ENCODE measurements at regions not wholly inside any gene's neighbourhood (a gene's known extent, or its start where the extent isn't known, plus 50 kb on each side); places are given as distances from the start of the nearest gene placed in this dataset.

GRCh38 chr5:167574464-167574863 lies 717.0 kb upstream of the WWC1 start:
- Mint-ChIP-seq H3K36me3 (no peaks in the 10 kb centered on the region), H3K27ac (no peak overlapping the region), H3K9me3 (ENCODE audit: low read depth) (no peaks in the 10 kb centered on the region), H3K27me3 (peaks cover 18% of the 10 kb centered on the region), H3K4me1 (ENCODE audit: low read depth) (peaks cover 7% of the 10 kb centered on the region), H3K4me3 (no peak overlapping the region)

GRCh38 chr5:167575330-167575729 lies 716.1 kb upstream of the WWC1 start:
- H3K27ac Mint-ChIP-seq: no peak overlapping the region
- H3K36me3 Mint-ChIP-seq: no peaks in the 10 kb centered on the region
- no peak overlapping the region for H3K4me3 Mint-ChIP-seq
- peaks cover 16% of the 10 kb centered on the region for H3K27me3 Mint-ChIP-seq
- no peaks in the 10 kb centered on the region for H3K9me3 Mint-ChIP-seq (ENCODE audit: low read depth)
- peaks cover 7% of the 10 kb centered on the region for H3K4me1 Mint-ChIP-seq (ENCODE audit: low read depth)

GRCh38 chr5:167576126-167576525 lies 715.3 kb upstream of the WWC1 start:
- H3K4me3 Mint-ChIP-seq: no peak overlapping the region

DNA sequence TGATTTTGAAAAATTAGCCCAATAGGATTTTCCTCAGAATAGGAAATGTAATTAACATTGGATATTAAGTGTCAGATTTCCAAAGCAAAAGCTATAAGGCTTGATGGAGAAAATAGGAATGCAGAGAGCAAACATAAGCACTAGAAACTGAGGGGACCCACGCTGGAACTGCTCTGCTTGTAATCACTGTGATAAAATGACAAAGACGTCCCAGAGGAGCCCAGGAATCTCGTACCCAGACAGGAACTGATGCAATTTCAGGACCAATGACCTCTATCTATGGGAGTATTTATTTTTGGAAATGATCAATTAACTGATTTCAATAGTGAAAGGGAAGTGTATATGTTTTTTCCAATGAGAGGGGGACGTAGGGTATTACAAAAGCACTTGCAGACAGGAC lies 714.5 kb upstream of the WWC1 start:
- H3K9me3 Mint-ChIP-seq (ENCODE audit: low read depth): no peaks in the 10 kb centered on the region
- no peaks in the 10 kb centered on the region for H3K36me3 Mint-ChIP-seq
- H3K4me3 Mint-ChIP-seq: no peak overlapping the region
- H3K27ac Mint-ChIP-seq: no peak overlapping the region
- peaks cover 11% of the 10 kb centered on the region for H3K27me3 Mint-ChIP-seq
- peaks cover 7% of the 10 kb centered on the region for H3K4me1 Mint-ChIP-seq (ENCODE audit: low read depth)

More at GRCh38 chr5:167576126-167576525, 715.3 kb upstream of the WWC1 start:
- H3K4me1 Mint-ChIP-seq (ENCODE audit: low read depth): peaks cover 7% of the 10 kb centered on the region
- H3K36me3 Mint-ChIP-seq: no peaks in the 10 kb centered on the region
- peaks cover 13% of the 10 kb centered on the region for H3K27me3 Mint-ChIP-seq
- no peak overlapping the region for H3K27ac Mint-ChIP-seq
- no peaks in the 10 kb centered on the region for H3K9me3 Mint-ChIP-seq (ENCODE audit: low read depth)

- Mint-ChIP-seq H3K4me3 (no peak overlapping the region), H3K27ac (no peak overlapping the region), H3K27me3 (peaks cover 11% of the 10 kb centered on the region), H3K36me3 (no peaks in the 10 kb centered on the region), H3K9me3 (ENCODE audit: low read depth) (no peaks in the 10 kb centered on the region), H3K4me1 (ENCODE audit: low read depth) (peaks cover 7% of the 10 kb centered on the region)
Observed at GRCh38 chr5:167577616-167578015, 713.8 kb upstream of the WWC1 start.

DNA sequence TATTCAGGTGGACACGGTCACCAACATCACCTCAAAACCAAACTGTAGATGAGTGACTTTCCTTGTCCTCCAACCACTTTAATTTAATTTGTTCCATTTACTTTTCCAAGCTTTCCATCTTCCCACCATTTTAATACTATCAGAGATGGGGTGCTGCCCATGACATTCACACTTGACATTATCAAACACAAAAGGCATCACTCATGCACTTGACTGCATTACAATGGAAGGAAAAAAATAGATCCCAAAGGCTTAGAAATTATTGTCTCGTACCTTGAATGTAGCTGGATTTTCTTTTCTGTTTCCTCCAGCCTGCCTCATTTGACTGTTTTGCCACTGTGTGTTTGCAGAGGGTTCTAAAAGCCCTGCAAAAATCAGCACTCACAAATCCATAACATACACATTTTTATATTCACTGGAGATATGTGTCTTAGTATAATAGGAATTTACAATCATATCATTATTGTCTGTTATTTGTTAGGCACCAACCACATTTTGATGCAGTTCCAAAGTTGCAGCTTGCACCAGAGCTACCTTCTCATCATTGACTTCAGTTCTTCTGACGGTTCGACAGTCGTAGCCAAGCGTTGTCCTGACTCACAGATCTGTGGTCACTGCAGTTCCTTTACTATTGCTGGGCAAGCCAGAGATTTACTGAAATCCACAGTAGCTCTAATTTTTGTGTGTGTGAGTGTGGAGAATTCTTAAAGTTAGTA lies 712.3 kb upstream of the WWC1 start:
- peaks cover 9% of the 10 kb centered on the region for H3K27me3 Mint-ChIP-seq
- no peak overlapping the region for H3K27ac Mint-ChIP-seq
- peaks cover 5% of the 10 kb centered on the region for H3K9me3 Mint-ChIP-seq (ENCODE audit: low read depth)
- peaks cover 2% of the 10 kb centered on the region for H3K4me1 Mint-ChIP-seq (ENCODE audit: low read depth)
- H3K36me3 Mint-ChIP-seq: no peaks in the 10 kb centered on the region
- H3K4me3 Mint-ChIP-seq: no peak overlapping the region

DNA sequence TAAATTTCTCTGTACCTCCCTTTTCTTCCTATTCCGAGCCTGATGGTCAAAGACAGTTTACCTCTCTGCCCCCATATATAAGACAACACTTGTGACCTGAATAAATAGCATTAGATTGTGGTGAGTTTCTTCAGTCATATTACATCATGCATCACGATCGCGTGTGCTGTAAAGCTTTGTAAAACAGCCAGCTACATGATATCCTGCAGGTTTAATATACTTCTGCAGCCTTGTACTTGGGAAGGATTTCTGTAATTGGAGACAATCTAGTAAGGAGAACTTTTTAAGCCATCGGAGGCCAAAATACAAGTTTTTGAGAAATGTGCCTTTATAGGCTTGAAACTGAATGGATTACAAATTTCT lies 711.8 kb upstream of the WWC1 start:
- peaks cover 6% of the 10 kb centered on the region for H3K27me3 Mint-ChIP-seq
- H3K4me3 Mint-ChIP-seq: no peak overlapping the region
- peaks cover 2% of the 10 kb centered on the region for H3K4me1 Mint-ChIP-seq (ENCODE audit: low read depth)
- no peak overlapping the region for H3K27ac Mint-ChIP-seq
- peaks cover 5% of the 10 kb centered on the region for H3K9me3 Mint-ChIP-seq (ENCODE audit: low read depth)
- no peaks in the 10 kb centered on the region for H3K36me3 Mint-ChIP-seq

GRCh38 chr5:167580608-167581007 lies 710.8 kb upstream of the WWC1 start:
- no peaks in the 10 kb centered on the region for H3K36me3 Mint-ChIP-seq
- H3K9me3 Mint-ChIP-seq (ENCODE audit: low read depth): peaks cover 5% of the 10 kb centered on the region
- H3K27ac Mint-ChIP-seq: no peak overlapping the region
- peaks cover 6% of the 10 kb centered on the region for H3K27me3 Mint-ChIP-seq
- no peaks in the 10 kb centered on the region for H3K4me1 Mint-ChIP-seq (ENCODE audit: low read depth)
- H3K4me3 Mint-ChIP-seq: no peak overlapping the region

DNA sequence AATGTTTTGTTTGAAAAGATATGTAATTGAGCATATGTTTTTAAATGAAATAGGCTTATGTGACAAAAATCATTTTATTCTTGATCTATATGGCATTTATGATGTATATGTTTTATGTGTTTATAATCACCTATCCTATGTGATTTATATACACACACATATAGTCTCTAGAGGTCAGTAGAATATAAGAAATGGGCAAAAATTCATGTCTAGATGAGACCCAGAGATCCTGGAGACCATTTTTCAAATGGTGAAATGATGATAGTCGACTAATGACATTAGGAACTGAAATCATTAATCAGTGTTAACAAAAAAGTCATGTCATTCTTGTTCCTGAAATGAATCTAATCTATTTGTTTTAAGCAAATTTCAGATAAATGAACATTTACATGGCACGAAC lies 709.2 kb upstream of the WWC1 start:
- no peak overlapping the region for H3K27ac Mint-ChIP-seq
- H3K27me3 Mint-ChIP-seq: no peaks in the 10 kb centered on the region
- H3K9me3 Mint-ChIP-seq (ENCODE audit: low read depth): peaks cover 5% of the 10 kb centered on the region
- no peak overlapping the region for H3K4me3 Mint-ChIP-seq
- no peaks in the 10 kb centered on the region for H3K36me3 Mint-ChIP-seq
- no peaks in the 10 kb centered on the region for H3K4me1 Mint-ChIP-seq (ENCODE audit: low read depth)

DNA sequence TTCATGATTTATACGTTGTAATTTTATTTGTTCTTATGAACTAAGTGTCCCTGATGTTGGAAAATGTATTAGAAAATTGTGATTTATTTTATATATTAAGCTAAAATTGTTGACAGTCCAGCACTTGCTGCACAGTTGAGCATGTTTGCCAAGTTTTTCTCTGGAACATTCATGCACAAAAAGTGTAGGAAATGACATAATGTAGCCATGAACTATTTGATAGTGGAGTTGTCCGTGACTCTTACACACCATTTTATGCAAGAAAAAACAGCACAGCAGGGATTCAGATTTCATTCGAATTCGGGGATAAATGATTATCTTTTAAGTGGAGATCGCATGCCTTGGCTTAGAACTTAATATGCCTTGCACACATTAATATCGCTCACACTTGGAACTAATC lies 708.6 kb upstream of the WWC1 start:
- H3K4me3 Mint-ChIP-seq: no peak overlapping the region

GRCh38 chr5:167585184-167585583 lies 706.3 kb upstream of the WWC1 start:
- H3K27me3 Mint-ChIP-seq: no peaks in the 10 kb centered on the region

More for the DNA sequence above, 708.6 kb upstream of the WWC1 start:
- Mint-ChIP-seq H3K4me1 (ENCODE audit: low read depth) (no peaks in the 10 kb centered on the region), H3K9me3 (ENCODE audit: low read depth) (peaks cover 5% of the 10 kb centered on the region), H3K36me3 (no peaks in the 10 kb centered on the region), H3K27ac (no peak overlapping the region), H3K27me3 (no peaks in the 10 kb centered on the region)

GRCh38 chr5:167587772-167588437 lies 703.5 kb upstream of the WWC1 start:
- H3K4me1 Mint-ChIP-seq (ENCODE audit: low read depth): no peaks in the 10 kb centered on the region
- peaks cover 5% of the 10 kb centered on the region for H3K9me3 Mint-ChIP-seq (ENCODE audit: low read depth)
- H3K27me3 Mint-ChIP-seq: no peaks in the 10 kb centered on the region
- H3K4me3 Mint-ChIP-seq: no peak overlapping the region
- no peaks in the 10 kb centered on the region for H3K36me3 Mint-ChIP-seq
- H3K27ac Mint-ChIP-seq: no peak overlapping the region

More at GRCh38 chr5:167585184-167585583, 706.3 kb upstream of the WWC1 start:
- Mint-ChIP-seq H3K9me3 (ENCODE audit: low read depth) (peaks cover 5% of the 10 kb centered on the region), H3K4me1 (ENCODE audit: low read depth) (no peaks in the 10 kb centered on the region), H3K27ac (no peak overlapping the region), H3K36me3 (no peaks in the 10 kb centered on the region), H3K4me3 (no peak overlapping the region)

DNA sequence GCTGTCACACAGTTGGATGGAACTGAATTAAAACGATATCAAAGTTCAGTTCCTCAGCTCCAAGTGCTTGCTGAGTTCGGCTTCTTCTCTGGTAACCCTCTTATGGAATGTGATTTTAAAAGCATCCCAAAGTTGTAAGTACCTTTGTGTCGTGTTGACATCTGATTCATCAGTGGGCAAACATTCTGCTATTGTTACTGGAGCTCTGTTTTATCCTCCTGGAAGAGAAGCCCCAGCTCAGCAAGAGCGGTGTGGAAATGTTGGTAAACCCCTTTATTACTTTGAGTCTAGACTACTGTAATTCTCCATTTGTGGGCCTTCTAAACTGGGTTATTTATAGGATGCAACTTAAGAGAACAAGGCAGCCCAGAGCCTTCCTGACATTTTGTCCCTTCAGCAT lies 699.3 kb upstream of the WWC1 start:
- H3K4me3 Mint-ChIP-seq: no peak overlapping the region
- H3K27ac Mint-ChIP-seq: no peak overlapping the region
- no peaks in the 10 kb centered on the region for H3K9me3 Mint-ChIP-seq (ENCODE audit: low read depth)
- no peaks in the 10 kb centered on the region for H3K36me3 Mint-ChIP-seq
- no peaks in the 10 kb centered on the region for H3K27me3 Mint-ChIP-seq
- no peaks in the 10 kb centered on the region for H3K4me1 Mint-ChIP-seq (ENCODE audit: low read depth)

DNA sequence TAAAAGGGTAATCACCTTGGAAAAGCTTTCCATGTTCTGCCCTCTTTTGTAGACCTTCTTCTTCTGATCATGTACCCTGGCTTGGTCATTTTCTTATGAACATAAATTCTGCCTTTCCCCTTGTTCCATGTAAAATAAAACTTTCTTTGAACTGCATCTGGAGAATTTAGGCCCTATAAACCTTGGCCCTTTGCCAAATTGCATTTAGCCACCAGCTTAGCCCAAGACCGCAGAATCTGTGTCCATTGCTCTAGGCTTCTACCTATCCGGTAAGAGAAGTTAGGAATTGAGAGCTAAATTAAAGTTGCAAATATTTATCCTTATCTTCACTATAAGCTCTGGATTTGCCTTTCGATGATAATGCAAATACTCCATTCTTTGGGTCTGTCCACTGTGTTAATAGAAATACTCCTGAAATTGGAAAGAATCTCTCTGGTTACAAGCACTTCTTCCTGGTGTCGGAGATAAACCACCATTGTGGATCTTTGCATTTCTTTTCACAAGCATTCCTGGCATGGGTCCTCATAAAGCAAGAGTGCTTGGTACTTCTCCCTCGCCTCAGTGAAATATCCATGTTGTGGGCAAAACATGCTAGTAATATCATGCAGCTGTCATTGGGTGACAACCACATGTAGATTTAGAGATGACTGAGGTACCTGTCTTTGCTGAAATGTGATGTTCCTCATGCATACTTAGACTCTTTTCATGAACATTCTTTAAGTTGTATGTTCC lies 698.0 kb upstream of the WWC1 start:
- H3K27me3 Mint-ChIP-seq: no peaks in the 10 kb centered on the region
- H3K36me3 Mint-ChIP-seq: no peaks in the 10 kb centered on the region
- H3K27ac Mint-ChIP-seq: no peak overlapping the region
- no peaks in the 10 kb centered on the region for H3K9me3 Mint-ChIP-seq (ENCODE audit: low read depth)
- H3K4me1 Mint-ChIP-seq (ENCODE audit: low read depth): no peaks in the 10 kb centered on the region
- no peak overlapping the region for H3K4me3 Mint-ChIP-seq

- Mint-ChIP-seq H3K9me3 (ENCODE audit: low read depth) (no peaks in the 10 kb centered on the region), H3K4me3 (no peak overlapping the region), H3K27ac (no peak overlapping the region), H3K27me3 (no peaks in the 10 kb centered on the region), H3K4me1 (ENCODE audit: low read depth) (no peaks in the 10 kb centered on the region), H3K36me3 (no peaks in the 10 kb centered on the region)
Observed at GRCh38 chr5:167594061-167594435, 697.4 kb upstream of the WWC1 start.
